ENCODE measurements at regions not wholly inside any gene's neighbourhood (a gene's known extent, or its start where the extent isn't known, plus 50 kb on each side); places are given as distances from the start of the nearest gene placed in this dataset.

DNA sequence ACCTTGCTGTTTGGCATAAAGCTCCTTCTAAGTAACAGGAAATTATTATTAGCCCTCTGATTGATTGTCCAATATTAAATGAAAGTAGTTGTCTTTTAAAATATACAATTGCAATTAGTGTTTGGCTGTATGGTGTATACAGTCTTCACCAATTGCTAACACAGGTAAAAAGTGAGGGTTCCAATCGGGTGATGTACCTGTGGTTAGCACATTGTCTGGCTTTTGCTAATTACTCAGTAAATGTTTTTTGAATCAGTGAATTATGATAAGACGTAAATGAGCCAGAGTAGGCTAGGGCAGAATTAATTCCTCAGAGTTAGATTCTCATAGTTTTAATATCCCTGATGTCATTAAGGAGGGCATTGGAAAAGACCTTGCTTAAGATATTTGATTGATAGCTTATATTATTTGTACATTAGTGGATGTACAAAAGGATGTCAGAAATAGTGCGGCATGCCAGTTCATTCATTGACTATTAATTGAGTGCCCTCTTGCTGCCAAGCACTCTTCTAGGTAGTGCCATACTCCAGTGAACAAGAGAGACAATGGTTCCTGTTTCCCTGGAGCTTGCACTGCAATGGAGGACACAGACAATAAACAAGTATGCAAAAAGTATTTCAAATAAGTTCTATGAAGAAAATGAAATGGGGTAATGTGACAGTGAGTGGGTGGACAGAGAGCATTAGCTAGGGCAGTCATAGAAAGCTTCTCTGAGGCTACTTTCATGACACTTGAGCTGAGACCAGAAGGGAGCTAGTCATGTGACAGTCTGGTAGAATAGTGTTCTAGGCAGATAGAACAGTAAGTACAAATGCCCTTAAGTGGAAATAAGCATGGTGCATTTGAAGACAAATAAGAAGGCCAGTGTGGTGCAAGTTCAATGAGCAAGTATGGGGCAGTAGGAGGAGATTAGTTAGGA is 205.9 kb upstream of the CASK start:
- no peak overlapping the region; the same call in 1 of the 2 replicates for H2AFZ ChIP-seq (ENCODE audit: low read length)
- no peaks in the 10 kb centered on the region for H4K20me1 ChIP-seq (ENCODE audit: insufficient read depth, low read length, poor library complexity, severe bottlenecking)
- TF ChIP-seq CTCF (conservative IDR thresholded peaks at IDR 0.05; ENCODE audit: low read length) (no peak), EZH2phosphoT487 (IDR thresholded peaks at IDR 0.05; ENCODE audit: borderline replicate concordance) (no peak)
- no peaks in the 10 kb centered on the region for H3K79me2 ChIP-seq (ENCODE audit: insufficient read depth, low read length)
- no peak overlapping the region for H3K4me3 ChIP-seq (ENCODE audit: low read length, poor library complexity, severe bottlenecking)
- no peak overlapping the region for H3K4me2 ChIP-seq (ENCODE audit: low read depth, low read length, poor library complexity, severe bottlenecking)
- H3K4me1 ChIP-seq (ENCODE audit: insufficient read depth, low read length, poor library complexity, severe bottlenecking), result no peaks in the 10 kb centered on the region
- no peaks in the 10 kb centered on the region for H3K27me3 ChIP-seq (ENCODE audit: insufficient read depth, low read length, poor library complexity, severe bottlenecking)
- H3K9me2 ChIP-seq (replicated peaks; ENCODE audit: low read depth, low read length), result no peaks in the 10 kb centered on the region
- H3K9me3 ChIP-seq (ENCODE audit: insufficient read depth, low read depth, low read length), result no peaks in the 10 kb centered on the region
- no peaks in the 10 kb centered on the region for H3K36me3 ChIP-seq (ENCODE audit: insufficient read depth, low read length)
- H3F3A ChIP-seq (ENCODE audit: low read depth), result no peaks in the 10 kb centered on the region
- H3K9ac ChIP-seq (ENCODE audit: low read depth, low read length, poor library complexity, severe bottlenecking), result no peak overlapping the region

DNA sequence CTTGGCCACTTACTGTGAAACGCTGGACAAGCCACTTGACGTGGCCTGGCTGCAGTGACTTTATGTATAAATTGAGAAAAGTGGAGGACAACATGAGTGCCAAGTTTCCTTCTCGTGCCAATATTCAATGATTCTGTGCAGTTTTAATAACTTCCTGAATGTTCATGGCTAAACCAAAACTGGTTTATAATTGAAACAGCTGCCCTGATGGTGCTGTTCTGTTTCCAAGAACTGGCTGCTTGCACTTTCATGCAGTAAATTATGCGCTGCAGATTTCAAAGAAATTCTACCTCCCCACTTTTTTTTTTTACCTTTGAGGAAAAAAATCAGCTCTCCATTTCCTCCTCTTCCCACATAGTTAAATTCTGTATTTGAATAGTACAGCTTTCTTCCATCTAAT is 205.2 kb upstream of the CASK start:
- no peak overlapping the region for H3K4me3 ChIP-seq (ENCODE audit: low read length, poor library complexity, severe bottlenecking)
- no peaks in the 10 kb centered on the region for H3K79me2 ChIP-seq (ENCODE audit: insufficient read depth, low read length)
- H3K4me1 ChIP-seq (ENCODE audit: insufficient read depth, low read length, poor library complexity, severe bottlenecking), result no peaks in the 10 kb centered on the region
- no peaks in the 10 kb centered on the region for H3K36me3 ChIP-seq (ENCODE audit: insufficient read depth, low read length)
- no peaks in the 10 kb centered on the region for H3K9me2 ChIP-seq (replicated peaks; ENCODE audit: low read depth, low read length)
- H2AFZ ChIP-seq (ENCODE audit: low read length), result no peak overlapping the region
- H3K27me3 ChIP-seq (ENCODE audit: insufficient read depth, low read length, poor library complexity, severe bottlenecking), result no peaks in the 10 kb centered on the region
- no peak overlapping the region for H3K9ac ChIP-seq (ENCODE audit: low read depth, low read length, poor library complexity, severe bottlenecking)
- H3K4me2 ChIP-seq (ENCODE audit: low read depth, low read length, poor library complexity, severe bottlenecking), result no peak overlapping the region
- H3F3A ChIP-seq (ENCODE audit: low read depth), result no peaks in the 10 kb centered on the region
- no peaks in the 10 kb centered on the region for H3K9me3 ChIP-seq (ENCODE audit: insufficient read depth, low read depth, low read length)
- no peak for TF ChIP-seq CTCF (conservative IDR thresholded peaks at IDR 0.05; ENCODE audit: low read length)
- TF ChIP-seq EZH2phosphoT487 (IDR thresholded peaks at IDR 0.05; ENCODE audit: borderline replicate concordance), result no peak
- no peaks in the 10 kb centered on the region for H4K20me1 ChIP-seq (ENCODE audit: insufficient read depth, low read length, poor library complexity, severe bottlenecking)

DNA sequence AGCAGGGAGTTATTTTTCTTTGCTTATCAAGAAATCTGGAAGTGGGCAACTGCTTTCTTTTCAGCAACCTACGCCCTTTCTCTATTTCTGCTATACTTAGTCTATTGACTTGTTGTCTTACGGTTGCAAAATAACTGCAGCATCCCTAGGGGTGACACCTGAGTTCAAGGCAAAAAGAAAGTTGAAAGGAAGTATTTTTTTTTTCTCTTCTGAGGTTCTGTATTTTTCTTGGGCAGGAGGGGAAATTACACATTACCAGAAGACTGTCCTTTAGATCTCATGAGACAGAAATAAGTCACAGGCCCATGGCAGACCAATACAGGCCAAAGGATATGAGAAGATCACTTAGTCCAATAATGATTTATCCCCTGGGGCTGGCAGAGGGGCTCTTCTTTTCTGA is 204.7 kb upstream of the CASK start:
- Histone ChIP-seq H2AFZ (ENCODE audit: low read length) (no peak overlapping the region), H3K4me3 (ENCODE audit: low read length, poor library complexity, severe bottlenecking) (no peak overlapping the region), H3K36me3 (ENCODE audit: insufficient read depth, low read length) (no peaks in the 10 kb centered on the region), H3K9me3 (ENCODE audit: insufficient read depth, low read depth, low read length) (no peaks in the 10 kb centered on the region), H3F3A (ENCODE audit: low read depth) (no peaks in the 10 kb centered on the region), H3K9me2 (replicated peaks; ENCODE audit: low read depth, low read length) (no peaks in the 10 kb centered on the region), H3K9ac (ENCODE audit: low read depth, low read length, poor library complexity, severe bottlenecking) (no peak overlapping the region), H4K20me1 (ENCODE audit: insufficient read depth, low read length, poor library complexity, severe bottlenecking) (no peaks in the 10 kb centered on the region), H3K27me3 (ENCODE audit: insufficient read depth, low read length, poor library complexity, severe bottlenecking) (no peaks in the 10 kb centered on the region), H3K79me2 (ENCODE audit: insufficient read depth, low read length) (no peaks in the 10 kb centered on the region), H3K4me1 (ENCODE audit: insufficient read depth, low read length, poor library complexity, severe bottlenecking) (no peaks in the 10 kb centered on the region), H3K4me2 (ENCODE audit: low read depth, low read length, poor library complexity, severe bottlenecking) (no peak overlapping the region)
- TF ChIP-seq CTCF (conservative IDR thresholded peaks at IDR 0.05; ENCODE audit: low read length) (no peak), EZH2phosphoT487 (IDR thresholded peaks at IDR 0.05; ENCODE audit: borderline replicate concordance) (no peak)

Measured in Loucy (cell line).